Neural crest cell (in vitro differentiated cells): ENCODE measurements at regions not wholly inside any gene's neighbourhood (a gene's known extent, or its start where the extent isn't known, plus 50 kb on each side); places are given as distances from the start of the nearest gene placed in this dataset.
"Not testable (repeated sequence)": the region's sequence is repeated elsewhere in the genome, so short reads cannot be mapped to it uniquely, and the experiment has no call there.

ENCODE experiments used
- DNase-seq: peaks from one replicate; pipeline ENCODE4 v3.0.0; 2021; ENCODE audit warnings: low read depth, mixed read lengths, low spot score
- H3K27ac Mint-ChIP-seq: one replicate; pipeline ENCODE4 v1.8.0; 2021; ENCODE audit warnings: mild to moderate bottlenecking, mixed read lengths; ENCODE audit not compliant: unreplicated experiment
- H3K27me3 Mint-ChIP-seq: 2 replicates; pipeline ENCODE4 v1.8.0; 2021; ENCODE audit warnings: low read depth, mild to moderate bottlenecking, mixed read lengths
- H3K36me3 Mint-ChIP-seq: 2 replicates; pipeline ENCODE4 v1.8.0; 2021; ENCODE audit warnings: low read depth, mild to moderate bottlenecking, mixed read lengths
- H3K4me1 Mint-ChIP-seq: 2 replicates; pipeline ENCODE4 v1.8.0; 2021; ENCODE audit warnings: mixed read lengths
- H3K4me3 Mint-ChIP-seq: one replicate; pipeline ENCODE4 v1.8.0; 2021; ENCODE audit warnings: mild to moderate bottlenecking, mixed read lengths
- H3K9me3 Mint-ChIP-seq: 2 replicates; pipeline ENCODE4 v1.8.0; 2021; ENCODE audit warnings: mixed read lengths
- CTCF ChIP-seq: fragments of 200-600 bp; sonication (generic); conservative IDR thresholded peaks from 2 replicates; pipeline ENCODE4 v1.5.0; 2021; ENCODE audit warnings: antibody characterized with exemption, mild to moderate bottlenecking

GRCh38 chr4:145266881-145267280 lies 86.5 kb upstream of the OTUD4 start:
- H3K27me3 Mint-ChIP-seq = no peaks in the 10 kb centered on the region
- H3K36me3 Mint-ChIP-seq = no peaks in the 10 kb centered on the region
- H3K27ac Mint-ChIP-seq = no peak overlapping the region
- no peak for TF ChIP-seq CTCF
- DNase-seq = no peak
- H3K9me3 Mint-ChIP-seq = no peaks in the 10 kb centered on the region
- H3K4me3 Mint-ChIP-seq = no peak overlapping the region
- H3K4me1 Mint-ChIP-seq = no peaks in the 10 kb centered on the region

GRCh38 chr4:145260091-145260490 lies 79.7 kb upstream of the OTUD4 start:
- Mint-ChIP-seq H3K4me1 (no peaks in the 10 kb centered on the region), H3K4me3 (no peak overlapping the region), H3K27me3 (no peaks in the 10 kb centered on the region), H3K9me3 (peaks cover 3% of the 10 kb centered on the region), H3K27ac (no peak overlapping the region), H3K36me3 (no peaks in the 10 kb centered on the region)
- no peak for TF ChIP-seq CTCF
- DNase-seq = no peak

GRCh38 chr4:145255311-145255710 lies 74.9 kb upstream of the OTUD4 start:
- H3K4me1 Mint-ChIP-seq, H3K36me3 Mint-ChIP-seq, H3K27ac Mint-ChIP-seq, H3K27me3 Mint-ChIP-seq, H3K9me3 Mint-ChIP-seq, H3K4me3 Mint-ChIP-seq, DNase-seq: not testable (repeated sequence)

GRCh38 chr4:145252190-145252589 lies 71.8 kb upstream of the OTUD4 start:
- Mint-ChIP-seq H3K36me3 (no peaks in the 10 kb centered on the region), H3K4me1 (no peaks in the 10 kb centered on the region), H3K4me3 (no peak overlapping the region), H3K9me3 (no peaks in the 10 kb centered on the region), H3K27ac (no peak overlapping the region), H3K27me3 (no peaks in the 10 kb centered on the region)
- no peak for DNase-seq
- TF ChIP-seq CTCF = no peak

- no peaks in the 10 kb centered on the region for H3K27me3 Mint-ChIP-seq
- no peaks in the 10 kb centered on the region for H3K36me3 Mint-ChIP-seq
- no peak overlapping the region for H3K27ac Mint-ChIP-seq
- H3K4me3 Mint-ChIP-seq = no peak overlapping the region
- no peaks in the 10 kb centered on the region for H3K9me3 Mint-ChIP-seq
- DNase-seq = no peak
- no peak for TF ChIP-seq CTCF
- H3K4me1 Mint-ChIP-seq = no peaks in the 10 kb centered on the region
Observed at GRCh38 chr4:145251391-145251790, 71.0 kb upstream of the OTUD4 start.

- Mint-ChIP-seq H3K36me3 (no peaks in the 10 kb centered on the region), H3K27ac (no peak overlapping the region), H3K9me3 (no peaks in the 10 kb centered on the region), H3K4me3 (no peak overlapping the region), H3K27me3 (no peaks in the 10 kb centered on the region), H3K4me1 (no peaks in the 10 kb centered on the region)
- no peak for DNase-seq
- TF ChIP-seq CTCF = no peak
Observed at GRCh38 chr4:145248971-145249370, 68.6 kb upstream of the OTUD4 start.
